NCI-H748 treated with DMSO at 0.1 percent for 48 hours (cell line): ENCODE measurements at regions not wholly inside any gene's neighbourhood (a gene's known extent, or its start where the extent isn't known, plus 50 kb on each side); places are given as distances from the start of the nearest gene placed in this dataset.

Experiments used
- DNase-seq: peaks from one replicate; lab custom pipeline; 2025; lab: John Stamatoyannopoulos, UW

DNA sequence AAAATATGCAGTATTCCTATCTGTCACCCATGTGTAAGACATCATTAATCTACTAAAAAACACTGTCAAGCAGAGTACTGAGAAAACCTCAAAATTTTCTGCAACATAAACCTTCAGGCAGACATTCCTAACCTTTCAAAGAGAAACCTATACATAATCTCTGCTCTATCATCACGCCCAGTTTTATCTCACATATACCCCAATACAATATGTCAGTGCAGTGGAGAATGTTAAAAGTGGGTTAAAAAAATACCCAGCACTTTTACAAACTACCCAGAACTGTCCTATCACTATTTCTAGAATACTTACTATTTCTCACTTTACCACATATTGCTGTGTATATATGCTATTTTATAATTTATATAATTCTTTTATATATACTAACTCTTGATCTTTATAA, 922.0 kb upstream of the SORCS1 start:
- no peak for DNase-seq

DNA sequence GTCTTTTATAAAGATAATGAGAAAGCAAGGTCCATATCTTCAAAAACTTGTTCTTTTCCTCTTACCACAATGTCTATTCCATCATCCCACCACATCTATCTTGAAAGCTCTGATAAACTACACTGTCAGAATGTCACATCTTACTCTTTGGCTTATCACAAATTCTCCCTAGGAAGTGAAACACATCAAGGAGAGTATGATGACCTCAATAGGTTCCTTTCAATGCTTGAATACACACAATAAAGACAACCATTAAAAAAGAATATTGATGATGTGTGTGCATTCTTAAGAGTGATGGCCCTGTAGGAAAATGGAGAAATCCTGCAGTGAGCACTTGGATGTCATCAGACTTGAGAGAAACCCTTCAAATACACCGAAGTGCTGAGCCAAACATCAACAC, 918.1 kb upstream of the SORCS1 start:
- DNase-seq, result no peak

DNA sequence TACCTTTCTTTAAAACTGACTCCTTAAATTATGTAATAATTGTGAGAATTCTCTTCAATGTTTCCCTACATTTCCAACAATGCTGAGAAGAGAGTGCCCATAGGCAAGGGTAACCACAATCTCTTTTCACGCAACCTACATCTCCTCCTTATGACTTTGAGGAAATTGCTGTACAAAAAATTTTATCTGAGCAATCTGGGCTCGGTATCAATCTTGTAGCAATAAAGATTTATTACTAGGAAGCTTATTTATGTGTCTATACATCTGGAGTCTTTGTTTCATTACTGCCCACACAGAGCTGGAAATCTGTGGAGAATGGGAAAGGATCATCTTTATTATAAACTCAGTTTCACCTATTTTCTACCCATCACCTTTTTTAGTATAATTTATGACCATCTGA, 913.8 kb upstream of the SORCS1 start:
- DNase-seq, result no peak

DNA sequence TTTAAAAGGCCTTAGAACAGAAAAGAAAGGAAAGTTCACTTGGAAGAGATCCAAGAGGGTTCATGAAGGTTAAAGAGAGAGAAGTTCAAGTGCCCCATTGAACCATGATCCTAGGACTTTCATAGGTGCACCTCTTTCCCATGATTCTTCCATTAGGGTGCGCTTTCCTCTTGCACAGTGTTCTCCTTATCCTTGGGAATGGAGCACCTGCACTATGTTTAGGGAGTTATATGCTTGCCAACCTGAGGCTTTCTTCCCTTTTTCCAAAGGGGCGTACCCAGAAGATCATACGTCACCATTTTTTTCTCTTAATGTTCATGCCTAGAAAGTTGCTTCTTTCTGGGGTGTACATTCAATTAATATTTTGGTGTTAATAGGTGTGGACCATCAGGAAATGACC, 908.0 kb upstream of the SORCS1 start:
- no peak for DNase-seq

DNA sequence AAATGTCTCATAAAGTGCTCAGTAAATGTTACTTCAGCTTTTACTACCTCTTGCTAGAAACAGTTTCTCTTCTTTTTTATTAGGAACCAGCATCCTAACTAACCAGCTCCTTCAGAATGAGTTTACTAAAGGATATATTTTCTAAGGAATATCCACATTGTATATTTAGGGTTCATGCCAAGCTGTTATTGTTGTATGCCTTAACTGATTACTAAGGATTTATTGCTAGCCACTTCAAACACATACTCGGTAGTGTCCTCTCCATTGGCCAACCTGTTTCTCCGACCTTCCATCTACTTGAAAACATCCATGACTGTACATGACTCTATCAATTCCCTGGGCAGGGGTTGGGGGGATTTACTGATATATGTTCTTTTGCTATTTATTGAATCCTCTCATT, 906.3 kb upstream of the SORCS1 start:
- DNase-seq, result no peak

DNA sequence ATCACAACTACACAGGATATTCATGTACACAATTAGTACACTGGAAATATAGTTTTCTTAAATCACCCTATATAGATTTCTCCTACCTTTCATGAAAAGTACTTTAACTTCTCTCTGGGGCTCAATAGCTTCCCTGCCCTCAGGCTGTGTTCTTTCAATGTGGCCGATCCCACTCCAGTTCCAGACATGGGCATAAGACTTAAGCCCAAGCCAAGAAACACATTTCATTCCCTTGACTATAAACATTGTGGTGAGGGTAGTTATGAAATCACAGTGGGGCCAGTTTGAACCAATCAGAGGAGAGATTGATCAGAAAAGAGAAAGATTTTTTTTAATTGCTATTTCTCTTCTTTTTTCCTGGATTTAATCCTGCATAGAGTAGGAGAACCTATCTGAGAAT, 904.6 kb upstream of the SORCS1 start:
- DNase-seq, result no peak

DNA sequence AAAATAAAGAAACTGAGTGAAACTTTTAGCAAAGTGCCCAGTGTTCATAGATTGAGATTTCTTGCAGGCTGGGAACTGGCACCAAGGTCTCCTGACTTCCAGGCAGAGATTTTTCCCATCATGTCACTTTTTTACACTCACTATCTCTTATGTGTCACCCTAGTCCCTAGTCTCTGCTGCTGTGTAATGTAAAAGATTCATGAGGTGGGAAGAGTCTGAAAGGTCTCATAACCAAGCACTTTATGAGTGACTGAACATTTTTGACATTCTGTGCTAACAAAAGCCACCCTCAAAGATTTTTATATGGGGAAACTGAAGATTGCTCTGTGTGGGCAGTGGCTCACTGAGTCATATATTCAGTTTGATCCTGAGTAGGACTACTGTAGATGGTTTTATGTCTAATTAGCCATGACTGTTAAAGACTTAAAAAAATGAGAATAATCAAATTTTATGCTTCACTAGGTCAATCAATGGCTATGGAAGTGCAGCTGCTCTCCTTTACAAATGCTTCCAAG, 900.3 kb upstream of the SORCS1 start:
- DNase-seq, result no peak

DNA sequence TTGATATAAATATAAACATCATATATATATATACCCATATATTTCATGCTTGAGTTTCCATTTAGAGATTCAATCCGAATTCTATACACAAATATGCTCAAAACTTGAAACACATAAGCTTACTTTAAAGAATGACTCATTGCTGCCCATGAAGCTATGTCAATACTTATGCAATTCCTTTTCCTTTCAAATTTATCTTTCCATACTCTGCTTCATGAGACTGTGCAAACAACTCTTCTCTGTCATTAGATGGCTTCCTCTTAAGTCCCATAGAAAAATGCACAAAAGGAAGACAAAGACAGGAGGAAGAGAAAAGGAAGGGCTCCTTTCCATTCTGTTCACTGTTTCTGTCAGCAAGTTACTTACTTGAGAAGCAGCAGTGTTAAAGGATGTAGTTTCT, 895.7 kb upstream of the SORCS1 start:
- DNase-seq, result no peak

DNA sequence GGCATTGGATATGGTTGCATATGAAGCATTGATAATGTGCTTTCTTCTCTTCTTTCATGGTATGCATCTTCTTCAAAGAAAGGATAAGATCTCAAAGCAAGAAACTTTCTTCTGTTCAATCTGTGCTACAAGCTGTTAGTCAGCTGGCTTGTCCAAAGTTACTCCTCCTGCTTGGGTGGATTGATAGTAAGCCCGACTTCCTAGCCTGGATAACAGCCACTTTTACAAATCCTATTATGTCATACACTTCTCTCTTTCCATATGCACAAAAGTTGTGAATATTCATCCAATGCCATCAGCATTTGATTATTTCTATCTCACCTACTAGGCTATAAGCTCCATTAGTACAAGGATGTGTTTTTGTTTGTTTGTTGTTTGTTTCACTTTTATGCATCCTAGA, 891.0 kb upstream of the SORCS1 start:
- no peak for DNase-seq

DNA sequence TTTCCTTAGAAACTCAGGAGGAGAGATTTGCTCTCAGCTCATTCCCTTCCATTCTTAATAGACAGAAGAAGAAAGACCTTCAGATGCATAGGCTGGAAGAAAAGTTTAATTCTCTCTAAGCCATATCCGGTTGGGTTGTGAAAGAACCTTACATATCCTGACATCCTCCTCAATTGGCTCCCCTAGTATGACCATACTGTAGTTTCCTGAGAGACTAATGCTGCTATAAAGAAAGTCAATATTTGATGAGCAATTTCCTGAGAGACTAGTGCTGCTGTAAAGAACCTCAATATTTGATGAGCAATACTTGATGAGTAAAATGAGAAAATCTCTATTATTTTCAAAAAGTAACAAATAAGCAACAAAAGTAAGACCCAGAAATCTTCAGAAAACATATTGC, 888.5 kb upstream of the SORCS1 start:
- peak; percentile 6 for DNase-seq

DNA sequence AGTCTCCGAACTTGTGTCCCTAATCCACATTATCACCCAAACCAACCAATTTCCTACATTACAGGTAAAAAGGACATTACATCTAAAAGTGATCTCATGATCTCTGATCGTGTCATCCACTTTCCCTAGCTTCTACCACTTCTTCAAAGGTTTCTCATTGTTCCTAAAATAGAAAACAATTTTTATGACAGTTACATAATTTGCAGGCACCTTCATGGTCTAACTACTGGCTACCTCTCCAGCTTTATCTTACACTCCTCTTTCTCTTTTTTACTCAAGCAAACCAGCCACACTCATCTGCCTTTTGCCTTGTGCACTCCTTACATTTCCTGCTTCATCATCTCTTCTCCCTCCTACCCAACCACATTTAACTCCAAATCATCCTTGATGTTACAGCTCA, 886.7 kb upstream of the SORCS1 start:
- DNase-seq, result no peak

DNA sequence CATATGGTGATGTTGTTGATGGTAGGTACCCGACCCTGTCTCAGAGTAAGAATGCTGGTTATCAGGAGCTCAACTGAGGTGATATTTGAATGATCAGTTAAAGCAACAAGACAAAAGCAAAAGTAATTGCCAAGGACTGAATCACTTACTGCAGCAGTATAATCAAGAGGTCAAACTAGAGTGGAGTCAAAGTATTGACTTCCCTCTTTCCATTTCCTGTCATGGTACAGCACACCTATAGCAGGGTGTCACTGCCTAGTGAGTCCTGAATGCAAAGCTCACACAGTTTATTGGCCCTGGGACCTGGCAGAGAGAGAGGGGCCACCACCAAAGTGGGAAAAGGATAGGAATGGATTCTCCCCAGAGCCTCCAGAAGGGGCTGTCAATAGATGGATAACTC, 886.1 kb upstream of the SORCS1 start:
- DNase-seq, result no peak

DNA sequence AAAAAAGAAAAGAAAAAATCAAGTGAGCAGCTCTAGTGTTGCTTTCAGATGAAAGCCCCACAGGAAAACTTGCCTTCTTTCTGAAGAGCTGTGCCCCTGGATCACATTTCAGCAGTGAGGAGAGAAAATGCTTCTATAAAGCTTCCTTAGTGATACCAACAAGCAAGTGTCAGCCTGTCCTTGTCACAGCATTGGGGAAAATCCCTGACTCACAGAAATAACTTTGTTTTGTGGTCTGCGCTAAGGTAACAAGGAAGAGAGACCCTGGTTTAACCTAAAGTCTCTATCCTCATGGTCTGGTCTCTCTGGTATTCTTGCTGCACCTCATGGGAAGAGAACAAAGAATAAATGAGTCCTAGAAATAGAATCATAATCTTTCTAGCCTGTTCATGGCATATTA, 885.2 kb upstream of the SORCS1 start:
- no peak for DNase-seq

DNA sequence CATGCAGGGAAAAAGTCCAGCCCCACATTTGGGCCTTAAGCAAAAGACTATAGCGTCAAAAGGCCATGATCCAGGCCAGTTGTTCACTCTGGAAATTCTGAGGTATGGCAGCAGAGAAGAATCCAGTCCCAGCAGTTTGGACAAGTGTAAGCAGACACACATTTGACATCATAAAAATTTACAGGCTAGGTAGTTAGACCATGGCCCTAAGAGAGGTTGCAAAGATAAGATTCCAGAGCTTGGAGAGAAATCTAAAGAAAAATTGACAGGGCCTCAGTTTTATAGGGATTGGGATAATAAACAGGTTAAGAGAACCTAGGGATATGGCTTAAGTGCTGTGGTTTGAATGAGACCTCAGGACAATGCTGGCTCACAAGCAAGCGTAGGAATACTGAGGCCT, 884.4 kb upstream of the SORCS1 start:
- DNase-seq, result no peak

DNA sequence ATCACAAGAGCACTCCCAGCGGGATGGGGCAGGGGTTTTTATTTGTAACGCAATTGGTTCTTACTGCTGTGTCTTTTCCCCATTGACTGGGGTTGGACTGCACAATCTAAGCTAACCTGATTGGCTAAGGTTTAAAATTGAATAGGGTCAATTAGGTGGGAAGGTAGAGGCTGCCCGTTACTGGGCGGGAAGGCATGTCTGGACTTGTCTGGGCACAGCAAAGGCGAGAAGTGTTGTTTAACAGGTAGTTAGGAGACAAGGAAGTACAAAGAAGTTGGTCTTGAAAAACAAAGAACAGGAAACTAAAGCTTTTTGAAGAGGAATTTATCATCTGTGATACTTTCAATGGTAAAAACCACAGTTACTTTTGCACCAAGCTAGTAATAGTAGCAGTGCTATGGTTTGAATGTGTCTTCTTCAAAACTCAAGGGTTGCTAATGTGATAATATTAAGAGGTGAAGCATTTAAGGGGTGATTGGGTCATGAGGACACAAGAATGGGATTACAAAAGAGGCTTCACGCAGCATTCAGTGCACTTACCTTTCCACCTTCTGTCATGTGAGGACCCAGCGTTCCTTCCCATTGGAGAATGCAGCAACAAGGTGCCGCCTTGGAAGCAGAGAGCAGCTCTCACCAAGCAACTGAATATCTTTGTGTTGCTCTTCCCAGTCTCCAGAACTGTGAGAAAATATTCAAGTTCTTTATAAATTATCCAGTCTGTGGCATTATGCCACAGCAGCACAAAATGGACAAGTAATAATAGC, 875.5 kb upstream of the SORCS1 start:
- peak; percentile 10 for DNase-seq

DNA sequence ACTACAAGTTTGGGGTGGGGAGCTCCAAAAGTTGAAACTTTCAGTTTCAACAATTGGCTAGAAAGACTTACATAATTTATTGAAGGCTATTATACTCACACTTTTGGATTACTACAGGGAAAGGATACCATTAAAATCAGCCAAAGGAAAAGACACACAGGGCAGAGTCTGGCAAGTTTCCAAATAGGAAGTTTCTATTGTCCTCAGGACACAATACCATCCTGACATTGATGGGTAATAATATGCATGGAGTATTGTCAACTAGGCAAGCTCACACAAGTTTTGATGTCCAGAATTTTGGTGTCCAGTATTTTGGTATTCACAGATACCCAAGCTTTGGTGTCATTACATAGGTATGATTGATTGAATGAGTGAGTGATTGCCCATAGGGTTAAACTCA, 872.6 kb upstream of the SORCS1 start:
- DNase-seq, result no peak

DNA sequence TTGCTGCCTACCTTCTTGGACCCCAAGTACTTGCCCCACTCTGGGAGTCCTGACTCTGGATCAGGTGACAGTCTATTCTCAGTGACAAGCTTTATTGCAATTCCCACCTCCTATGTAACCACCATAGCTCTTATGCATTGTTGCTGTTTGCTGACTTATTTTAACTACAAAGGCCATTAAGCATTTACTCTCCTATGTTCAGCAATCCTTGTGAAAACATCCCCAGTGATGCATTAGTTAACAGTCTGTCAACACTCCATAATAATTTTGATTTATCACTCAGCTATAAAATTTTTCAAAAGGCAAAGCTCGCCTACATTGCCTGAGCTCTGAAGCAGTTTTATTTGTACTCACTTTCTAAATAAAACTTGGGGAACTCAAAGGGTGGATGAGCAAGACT, 871.8 kb upstream of the SORCS1 start:
- no peak for DNase-seq

DNA sequence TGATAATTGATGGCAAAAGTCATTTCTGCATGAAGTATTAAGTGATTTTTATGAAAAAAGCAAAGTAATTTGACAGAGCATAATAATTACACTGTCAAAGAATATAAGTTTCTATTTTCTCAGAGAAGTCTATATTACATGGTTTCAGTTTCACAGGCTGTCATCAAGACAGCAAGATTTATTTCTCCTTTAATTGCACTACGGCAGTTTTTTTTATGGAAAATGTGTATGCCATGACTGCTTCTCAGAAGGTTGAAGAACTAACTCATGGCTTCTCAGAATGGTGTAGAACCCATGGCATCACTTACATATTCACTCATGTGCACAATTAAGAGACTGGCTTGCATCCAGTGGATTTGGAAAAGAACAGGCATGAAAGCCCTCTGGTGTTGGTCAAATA, 870.3 kb upstream of the SORCS1 start:
- DNase-seq, result no peak

DNA sequence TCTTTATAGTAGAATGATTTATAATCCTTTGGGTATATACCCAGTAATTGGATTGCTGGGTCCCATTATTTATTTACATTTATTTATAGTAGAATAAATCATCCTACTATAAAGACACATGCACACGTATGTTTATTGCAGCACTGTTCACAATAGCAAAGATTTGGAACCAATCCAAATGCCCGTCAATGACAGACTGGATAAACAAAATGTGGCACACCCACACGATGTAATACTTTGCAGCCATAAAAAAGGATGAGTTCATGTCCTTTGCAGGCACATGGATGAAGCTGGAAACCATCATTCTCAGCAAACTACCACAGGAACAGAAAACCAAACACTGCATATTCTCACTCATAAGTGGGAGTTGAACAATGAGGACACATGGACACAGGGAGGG, 869.0 kb upstream of the SORCS1 start:
- DNase-seq, result peak; percentile 22

DNA sequence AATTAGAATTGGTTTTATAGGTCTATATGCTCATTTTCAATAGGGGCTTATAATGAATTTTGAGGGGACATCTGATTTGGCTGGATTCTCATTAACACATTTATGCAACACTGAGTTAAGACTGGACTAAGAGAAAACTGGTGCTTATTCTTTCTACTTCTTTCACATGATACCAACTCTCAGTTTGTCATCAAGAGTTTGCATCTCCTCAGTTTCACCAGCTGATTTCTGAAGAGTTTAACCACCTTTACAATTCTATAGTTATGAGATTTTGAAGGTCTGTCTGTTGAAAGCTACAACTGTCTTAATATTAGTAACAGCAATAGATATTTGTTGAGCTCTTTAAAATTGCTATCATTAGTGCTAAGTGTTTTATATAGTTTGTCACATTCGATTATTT, 867.0 kb upstream of the SORCS1 start:
- DNase-seq, result no peak

DNA sequence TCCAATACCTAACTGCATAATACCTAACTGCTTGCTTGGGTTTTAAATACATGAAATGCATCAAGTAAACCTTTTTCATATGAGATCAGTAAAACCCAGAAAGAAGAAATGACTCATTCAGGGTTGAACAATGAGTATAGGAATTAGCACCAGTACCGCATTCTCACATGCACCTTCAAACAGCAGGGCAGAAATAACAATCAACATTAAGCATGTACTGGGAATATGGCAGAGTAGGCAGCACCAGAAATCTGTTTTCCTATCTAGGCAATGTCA, 850.3 kb upstream of the SORCS1 start:
- DNase-seq, result no peak

DNA sequence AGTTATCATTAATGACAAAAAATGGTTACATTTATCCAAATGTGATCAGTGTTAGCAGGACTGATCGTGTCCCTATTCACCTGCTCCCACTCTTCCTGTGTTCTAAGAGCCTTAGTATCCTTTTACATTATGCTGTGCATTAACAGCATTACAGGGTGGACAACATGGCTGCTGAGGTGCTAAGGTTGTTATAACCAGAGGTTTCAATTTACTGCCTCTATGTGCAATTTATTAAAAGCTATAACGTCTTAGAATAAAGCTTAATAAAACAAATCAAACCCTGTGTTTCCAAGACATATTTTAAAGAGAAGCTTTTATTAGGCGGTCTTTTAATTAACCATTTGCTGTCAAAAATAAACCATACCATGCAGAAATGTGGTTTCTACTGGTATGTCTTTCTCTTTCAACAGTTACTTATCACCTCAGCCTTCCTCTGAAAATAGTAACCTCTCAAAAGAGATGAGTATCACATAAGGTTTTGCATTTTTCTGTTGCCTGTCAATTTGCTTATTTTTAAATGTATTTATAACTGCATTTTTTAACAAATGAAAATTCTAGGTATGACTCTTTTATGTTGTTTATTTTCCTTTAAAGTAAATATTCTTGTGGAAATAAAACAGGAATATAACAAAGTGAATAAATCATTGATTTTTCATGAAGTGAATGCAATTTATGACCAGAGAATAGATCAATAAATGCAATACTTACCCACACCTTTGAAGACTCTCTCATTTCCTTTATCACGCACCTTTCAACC, 849.8 kb upstream of the SORCS1 start:
- no peak for DNase-seq

DNA sequence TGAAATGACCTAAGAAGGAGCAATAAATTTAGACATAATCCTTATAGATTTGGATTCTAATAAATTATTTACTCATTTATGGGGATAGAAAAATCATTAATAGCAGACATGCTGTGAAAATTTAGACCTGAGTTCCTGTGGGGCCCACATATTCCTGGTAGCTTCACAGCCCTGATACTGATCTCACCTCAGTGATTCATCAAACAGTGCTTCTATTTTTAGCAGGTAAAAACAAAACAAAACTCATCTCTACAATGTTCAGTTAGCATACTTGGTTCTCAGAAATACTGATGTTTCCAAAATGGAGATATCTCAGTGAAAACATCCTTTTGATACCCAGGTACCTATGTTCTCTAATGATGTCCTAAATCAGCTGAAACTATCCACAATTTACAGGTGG, 841.1 kb upstream of the SORCS1 start:
- no peak for DNase-seq

DNA sequence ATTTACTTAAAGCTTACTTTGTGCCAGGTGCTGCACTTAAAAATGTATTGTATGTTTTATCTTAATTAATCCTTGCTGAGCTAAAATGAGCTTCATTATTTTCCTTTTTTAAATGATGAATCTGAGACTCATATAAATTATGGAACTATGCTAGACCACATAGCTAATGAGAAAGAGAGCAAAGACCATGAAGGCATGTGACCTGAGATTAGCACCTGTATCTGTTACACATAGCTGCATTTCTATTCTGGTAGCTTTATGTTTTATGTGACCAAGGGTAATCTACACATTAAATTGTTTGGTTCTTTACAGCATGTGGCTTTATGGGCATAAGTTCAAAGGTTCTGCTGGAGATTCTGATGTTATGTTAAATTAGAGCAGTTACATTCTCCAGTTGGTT, 839.1 kb upstream of the SORCS1 start:
- DNase-seq, result no peak
